ENCODE measurements at regions not wholly inside any gene's neighbourhood (a gene's known extent, or its start where the extent isn't known, plus 50 kb on each side); places are given as distances from the start of the nearest gene placed in this dataset.

DNA sequence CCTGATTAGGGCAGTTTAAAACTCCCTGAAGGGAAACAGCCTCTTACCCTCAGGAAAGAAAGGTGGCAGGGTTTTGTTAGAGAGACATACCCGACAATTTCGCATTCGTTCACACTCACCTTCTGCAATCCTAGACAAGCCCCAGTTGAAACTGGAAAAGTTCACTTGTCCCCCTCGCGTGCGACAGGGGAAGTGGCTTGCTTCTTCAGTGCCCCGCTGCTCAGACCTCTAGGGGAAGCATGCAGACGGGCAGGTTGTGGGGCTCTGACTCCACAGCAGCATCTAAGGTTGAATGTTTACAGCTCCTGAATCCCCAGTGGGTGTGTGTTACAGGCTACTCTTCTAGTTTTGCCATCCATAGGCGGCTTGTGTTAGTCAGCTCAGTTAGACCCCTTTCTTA lies 575.7 kb upstream of the ACO1 start:
- ChIA-PET RAD21 (ENCODE audit: unreplicated experiment) (interaction anchor here (0.7 kb wide), 1 partner anchor 319 kb away, joined by 3 read pairs; no protein-coding TSS in a partner anchor), SMC1A (ENCODE audit: uncharacterized antibody, unreplicated experiment) (no interaction called here), POLR2A (no interaction called here), CTCF (no interaction called here)
- no peak for FAIRE-seq
- ATAC-seq, result no peak
- H3K36me3 ChIP-seq (ENCODE audit: control insufficient read depth in 2 of 2, insufficient read depth in 2 of 2, low read length in 1 of 2), result no peaks in the 10 kb centered on the region
- H3K27me3 ChIP-seq (replicated peaks in 1 of 2; ENCODE audit: control insufficient read depth in 2 of 2, insufficient read depth in 2 of 2, low read length in 1 of 2), result no peaks in the 10 kb centered on the region
- H3K79me2 ChIP-seq (ENCODE audit: control insufficient read depth, insufficient read depth, low read length), result no peaks in the 10 kb centered on the region
- no peak overlapping the region for H3K4me2 ChIP-seq (ENCODE audit: control insufficient read depth, insufficient read depth)
- no peaks in the 10 kb centered on the region for H4K20me1 ChIP-seq (ENCODE audit: control insufficient read depth, insufficient read depth)
- in situ Hi-C loops (cut with MboI) (no loop called here), intact Hi-C loops (cut with micrococcal nuclease; ENCODE audit: unreplicated experiment) (loop anchor here (10.0 kb wide), 1 partner anchor 446 kb away; no protein-coding TSS in a partner anchor)
- H3K9ac ChIP-seq (ENCODE audit: control insufficient read depth, insufficient read depth, low read length), result no peak overlapping the region
- H3K4me1 ChIP-seq (ENCODE audit: control insufficient read depth, insufficient read depth, low read length), result no peaks in the 10 kb centered on the region
- H2AFZ ChIP-seq (ENCODE audit: control insufficient read depth, low read depth, low read length), result no peak overlapping the region
- BruUV-seq (replicated peaks), result no TSS peak
- H3K4me3 ChIP-seq, result no peak overlapping the region
- no peak overlapping the region for H3K27ac ChIP-seq (ENCODE audit: control insufficient read depth, insufficient read depth)
- DNase-seq (ENCODE audit: low read depth, low spot score), result no peak
- WGBS (ENCODE audit: insufficient coverage, insufficient replicate concordance, low lambda C conversion rate, missing lambda C conversion rate), result 15% methylated on average over 9 of the region's 9 CpGs
- H3K9me3 ChIP-seq (replicated peaks; ENCODE audit: control insufficient read depth, insufficient read depth, low read length), result no peaks in the 10 kb centered on the region
- no peak for TF ChIP-seq IKZF1 (conservative IDR thresholded peaks at IDR 0.05)
- no peak for TF ChIP-seq KAT2A (conservative IDR thresholded peaks at IDR 0.05; ENCODE audit: control insufficient read depth, low read depth, low read length)
- TF ChIP-seq, protein P1, sequence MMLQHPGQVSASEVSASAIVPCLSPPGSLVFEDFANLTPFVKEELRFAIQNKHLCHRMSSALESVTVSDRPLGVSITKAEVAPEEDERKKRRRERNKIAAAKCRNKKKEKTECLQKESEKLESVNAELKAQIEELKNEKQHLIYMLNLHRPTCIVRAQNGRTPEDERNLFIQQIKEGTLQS (IDR thresholded peaks at IDR 0.05; ENCODE audit: borderline replicate concordance, extremely low read depth, low read depth, low read length), result no peak
- TF ChIP-seq YBX1 (IDR thresholded peaks at IDR 0.05), result no peak
- no peak for TF ChIP-seq MYB (IDR thresholded peaks at IDR 0.05; ENCODE audit: borderline replicate concordance, low read depth, low read length)
- no peak for TF ChIP-seq SMAD5 (IDR thresholded peaks at IDR 0.05; ENCODE audit: low read depth)
- TF ChIP-seq CHD1 (IDR thresholded peaks at IDR 0.05; ENCODE audit: low read depth, low read length), result no peak
- TF ChIP-seq LARP7 (IDR thresholded peaks at IDR 0.05), result no peak
- no peak for TF ChIP-seq ZNF207 (IDR thresholded peaks at IDR 0.05; ENCODE audit: borderline replicate concordance)
- no peak for TF ChIP-seq FOXM1 (IDR thresholded peaks at IDR 0.05; ENCODE audit: low read depth, low read length)
- no peak for TF ChIP-seq NBN (IDR thresholded peaks at IDR 0.05)
- TF ChIP-seq, protein P2, sequence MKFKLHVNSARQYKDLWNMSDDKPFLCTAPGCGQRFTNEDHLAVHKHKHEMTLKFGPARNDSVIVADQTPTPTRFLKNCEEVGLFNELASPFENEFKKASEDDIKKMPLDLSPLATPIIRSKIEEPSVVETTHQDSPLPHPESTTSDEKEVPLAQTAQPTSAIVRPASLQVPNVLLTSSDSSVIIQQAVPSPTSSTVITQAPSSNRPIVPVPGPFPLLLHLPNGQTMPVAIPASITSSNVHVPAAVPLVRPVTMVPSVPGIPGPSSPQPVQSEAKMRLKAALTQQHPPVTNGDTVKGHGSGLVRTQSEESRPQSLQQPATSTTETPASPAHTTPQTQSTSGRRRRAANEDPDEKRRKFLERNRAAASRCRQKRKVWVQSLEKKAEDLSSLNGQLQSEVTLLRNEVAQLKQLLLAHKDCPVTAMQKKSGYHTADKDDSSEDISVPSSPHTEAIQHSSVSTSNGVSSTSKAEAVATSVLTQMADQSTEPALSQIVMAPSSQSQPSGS (IDR thresholded peaks at IDR 0.05; ENCODE audit: low read length), result no peak
- TF ChIP-seq YY1 (IDR thresholded peaks at IDR 0.05; ENCODE audit: low read depth, low read length), result no peak
- TF ChIP-seq GATAD2B (conservative IDR thresholded peaks at IDR 0.05; ENCODE audit: low read depth), result no peak
- TF ChIP-seq BRCA1 (IDR thresholded peaks at IDR 0.05; ENCODE audit: low read depth, low read length), result no peak
- no peak for TF ChIP-seq PAX8 (IDR thresholded peaks at IDR 0.05)
